HG03521 (cell line): ENCODE measurements at regions not wholly inside any gene's neighbourhood (a gene's known extent, or its start where the extent isn't known, plus 50 kb on each side); places are given as distances from the start of the nearest gene placed in this dataset.

Source experiments
- ATAC-seq: cut with Tn5 transposase; IDR thresholded peaks from one replicate; pipeline ENCODE4 v1.9.1; 2021; ENCODE audit warnings: mild to moderate bottlenecking, moderate library complexity; ENCODE audit not compliant: unreplicated experiment

DNA sequence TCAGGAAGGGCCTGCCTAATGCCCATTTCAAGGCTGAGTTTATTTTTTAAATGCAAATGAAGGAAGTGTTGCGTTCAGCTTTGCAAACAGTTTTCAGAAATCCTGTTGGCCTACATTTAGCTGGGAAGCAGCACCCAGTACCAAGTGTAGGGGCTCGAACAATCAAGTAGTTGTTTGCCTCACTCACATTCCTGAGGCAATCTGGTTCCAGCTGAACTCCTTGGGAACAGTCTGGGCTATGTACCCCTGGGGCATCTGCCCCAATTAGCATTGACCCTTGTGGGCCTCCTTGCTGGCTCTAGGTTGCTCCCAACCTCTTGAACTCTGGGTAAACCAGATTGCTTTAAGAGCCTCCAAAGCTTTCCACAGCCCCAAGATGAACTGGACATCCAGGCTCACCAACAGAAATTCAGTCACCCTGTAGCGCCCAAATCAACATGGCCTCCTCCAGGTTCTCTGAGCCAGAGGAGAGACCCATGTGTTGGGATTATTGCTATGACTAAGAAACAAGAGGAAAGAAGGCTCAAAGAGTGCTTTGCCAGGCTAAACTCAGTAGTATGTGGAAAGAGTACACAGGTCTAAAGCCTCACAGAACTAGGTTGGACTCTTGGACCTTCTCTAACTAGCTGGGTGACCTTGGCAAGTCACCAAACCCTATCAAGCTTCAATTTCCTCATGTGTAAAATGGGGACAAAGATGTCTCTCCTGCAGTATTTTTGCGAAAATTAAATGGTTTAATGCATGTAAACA lies 532.7 kb downstream of the SOX2 start:
- ATAC-seq = no peak

DNA sequence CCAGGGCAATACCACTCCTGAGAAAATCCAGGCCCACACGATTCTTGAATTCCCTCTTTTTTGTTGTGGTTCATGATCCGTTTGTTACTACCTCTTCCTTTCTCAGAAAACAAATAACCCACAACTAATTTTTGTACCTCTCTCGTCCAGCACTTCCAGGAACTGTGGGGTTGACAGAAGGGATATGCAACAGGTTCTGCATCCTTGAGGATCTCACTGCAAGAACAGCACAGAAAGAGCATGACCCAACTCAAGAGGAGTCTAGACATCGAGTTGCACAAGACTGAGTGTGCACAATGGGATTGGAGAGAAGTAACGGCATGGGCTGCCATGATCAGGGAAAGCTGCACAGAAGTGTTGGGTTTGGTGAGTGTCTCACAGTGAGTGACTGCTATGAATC lies 533.3 kb downstream of the SOX2 start:
- no peak for ATAC-seq

DNA sequence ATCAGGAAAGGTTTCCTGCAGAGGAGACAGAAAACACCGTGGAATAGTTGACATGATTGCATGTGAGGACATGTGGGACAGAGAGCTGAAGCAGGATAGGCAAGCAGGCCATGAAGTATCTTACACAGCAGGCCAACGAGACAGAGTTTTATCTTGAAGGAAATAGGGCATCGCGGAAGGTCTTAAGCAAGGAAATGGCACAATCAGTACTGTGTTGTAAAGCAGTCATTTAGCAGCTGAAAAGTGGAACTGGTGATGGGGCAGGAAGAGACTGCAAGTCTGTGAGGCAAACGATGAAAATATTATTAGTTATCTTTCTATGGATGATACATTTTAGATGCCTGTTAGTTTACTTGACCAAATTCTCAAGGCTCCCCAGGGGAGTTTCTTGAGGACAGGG lies 535.1 kb downstream of the SOX2 start:
- ATAC-seq = no peak

DNA sequence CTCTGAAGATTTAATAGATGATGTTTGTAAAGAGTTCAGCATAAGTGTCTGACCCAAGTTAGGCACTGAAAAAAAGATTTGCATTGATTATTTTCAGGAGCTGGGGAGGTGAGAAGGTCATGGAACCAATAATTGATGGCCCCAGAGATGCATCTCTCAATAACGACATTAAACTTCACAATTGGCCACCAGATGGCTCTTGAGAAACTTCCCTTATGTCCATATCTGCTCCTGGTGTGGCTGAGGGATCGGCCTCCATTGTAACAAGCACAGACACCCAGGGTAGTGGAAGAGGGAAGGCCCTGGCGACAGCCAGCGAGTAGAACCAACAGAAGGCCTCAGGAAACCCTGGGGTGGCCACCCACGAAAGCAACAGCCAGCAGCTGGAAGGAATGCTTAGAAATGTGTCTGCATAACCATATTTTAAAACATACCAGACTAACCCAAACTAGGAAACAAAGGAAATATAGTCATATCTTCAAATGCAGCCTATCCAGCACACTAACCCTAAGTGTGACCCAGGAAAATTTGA lies 536.7 kb downstream of the SOX2 start:
- ATAC-seq = no peak

DNA sequence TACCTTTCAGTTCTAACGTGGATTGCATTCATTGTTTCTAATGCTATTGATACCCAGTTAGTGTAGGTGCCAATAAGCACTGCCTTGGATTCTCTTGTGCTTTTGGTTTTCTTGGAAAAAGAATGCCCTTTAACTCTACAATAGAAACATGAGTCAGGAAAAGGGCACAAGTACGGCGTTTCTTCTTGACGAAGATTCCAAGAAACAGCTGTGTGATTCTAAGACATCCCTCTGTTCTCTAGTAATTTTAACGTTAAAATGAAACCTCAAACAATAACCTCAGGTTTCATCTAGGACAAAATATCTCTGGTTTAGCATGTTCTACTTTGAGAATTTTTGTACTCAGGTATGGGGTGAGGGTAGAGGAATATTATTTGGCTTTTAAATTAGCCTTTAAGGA lies 540.5 kb upstream of the ATP11B start:
- ATAC-seq = no peak

DNA sequence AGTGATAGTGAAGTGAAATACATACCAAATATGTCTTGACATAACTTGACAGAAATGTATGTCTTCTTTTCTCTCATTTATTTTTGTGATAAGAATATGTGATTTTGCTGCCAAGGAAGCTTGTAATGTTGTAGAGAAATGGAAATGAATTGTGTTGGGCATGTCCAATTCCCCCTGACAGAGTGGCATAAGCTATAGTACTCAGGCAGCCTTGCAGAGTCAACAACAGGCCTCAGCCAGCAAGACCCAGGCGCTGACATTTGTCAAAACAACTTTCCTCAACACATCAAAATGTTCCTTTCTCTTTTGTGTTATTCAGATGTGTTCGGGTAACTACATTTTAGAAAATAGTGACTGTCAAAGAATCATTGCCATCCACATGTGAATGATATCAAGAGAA lies 538.1 kb upstream of the ATP11B start:
- no peak for ATAC-seq

DNA sequence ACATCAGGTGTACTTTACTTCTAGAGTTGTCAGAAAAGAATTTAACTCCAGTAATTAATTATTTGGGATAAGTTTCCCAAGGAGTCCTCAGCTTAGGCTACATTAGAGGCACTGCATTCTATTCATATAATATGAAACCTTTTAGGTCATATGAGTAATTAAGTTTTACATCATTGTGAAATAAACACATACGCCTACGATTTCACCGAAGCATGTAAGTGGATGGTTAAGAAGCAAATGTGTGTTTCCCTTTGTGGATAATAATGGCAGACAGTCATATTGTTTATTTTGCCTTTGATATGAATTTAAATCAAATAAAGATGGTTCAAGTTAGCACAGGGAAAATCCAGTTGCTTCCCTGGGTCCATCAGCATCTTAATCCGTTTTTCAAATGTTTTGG lies 535.9 kb upstream of the ATP11B start:
- no peak for ATAC-seq

DNA sequence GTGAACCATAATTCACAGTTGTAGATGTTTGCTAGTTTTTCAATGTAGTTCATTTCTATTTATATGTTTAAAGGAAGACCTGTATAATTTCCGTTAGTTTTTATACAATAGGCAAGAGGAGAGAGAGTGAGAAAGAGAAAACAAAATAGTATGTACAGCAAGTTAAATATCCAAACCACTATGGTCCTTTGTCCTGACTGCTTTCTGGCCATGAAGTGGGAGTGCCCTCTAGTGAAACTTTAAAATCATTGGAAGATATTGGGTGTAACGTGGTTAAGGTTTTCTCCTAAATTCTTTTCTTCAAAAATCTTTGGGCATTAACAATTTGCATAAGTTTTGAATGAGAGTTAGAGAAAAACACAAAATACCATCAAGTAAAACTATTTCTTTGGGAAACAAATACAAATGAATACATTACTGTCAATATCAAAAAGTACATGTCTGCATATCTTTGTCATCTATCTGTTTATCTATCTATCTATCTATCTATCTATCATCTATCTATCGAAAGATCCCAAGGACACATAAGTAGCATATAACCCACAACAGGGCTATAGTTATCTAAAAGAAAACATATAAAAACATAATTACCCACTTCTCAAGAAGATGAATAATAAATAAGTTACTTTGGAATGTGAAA lies 534.6 kb upstream of the ATP11B start:
- ATAC-seq = no peak

DNA sequence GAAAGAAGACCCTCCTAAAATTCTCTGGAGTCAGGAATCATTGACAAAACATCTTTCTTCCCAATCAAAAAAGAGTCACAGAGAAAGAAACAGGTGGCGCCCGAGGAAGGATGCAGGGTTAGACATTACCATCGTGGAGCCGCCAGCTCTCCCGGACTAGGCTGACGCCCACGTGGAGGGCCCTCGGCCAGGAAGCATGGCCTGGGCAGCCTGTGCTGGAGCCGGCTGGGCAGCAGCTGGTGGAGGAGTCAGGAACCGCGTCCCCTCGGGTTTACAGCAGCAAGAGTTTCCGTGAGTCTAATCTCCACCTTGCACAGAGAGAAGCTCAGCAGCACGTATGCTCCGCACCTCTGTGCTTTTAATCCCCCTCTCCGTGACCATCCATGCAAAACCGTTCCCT lies 533.7 kb upstream of the ATP11B start:
- ATAC-seq = no peak

DNA sequence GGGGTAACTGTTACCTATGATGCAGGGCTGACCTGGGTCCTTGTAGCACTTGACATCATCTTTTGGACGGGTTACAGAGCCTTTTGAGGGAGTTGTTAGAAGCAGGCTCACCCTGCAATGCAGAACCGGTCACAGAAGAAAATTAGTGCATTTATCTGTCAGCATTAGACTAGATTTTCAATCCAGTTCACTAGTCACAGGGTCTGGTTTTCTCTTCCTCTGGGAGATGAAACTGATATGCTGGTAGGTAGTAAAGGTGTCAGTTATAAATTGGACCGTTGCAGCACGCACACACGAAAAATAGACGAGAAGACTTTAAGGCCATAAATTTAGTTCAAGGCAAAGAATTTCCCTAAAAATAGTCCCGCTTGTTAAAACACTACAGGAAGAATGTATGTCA lies 532.3 kb upstream of the ATP11B start:
- no peak for ATAC-seq

DNA sequence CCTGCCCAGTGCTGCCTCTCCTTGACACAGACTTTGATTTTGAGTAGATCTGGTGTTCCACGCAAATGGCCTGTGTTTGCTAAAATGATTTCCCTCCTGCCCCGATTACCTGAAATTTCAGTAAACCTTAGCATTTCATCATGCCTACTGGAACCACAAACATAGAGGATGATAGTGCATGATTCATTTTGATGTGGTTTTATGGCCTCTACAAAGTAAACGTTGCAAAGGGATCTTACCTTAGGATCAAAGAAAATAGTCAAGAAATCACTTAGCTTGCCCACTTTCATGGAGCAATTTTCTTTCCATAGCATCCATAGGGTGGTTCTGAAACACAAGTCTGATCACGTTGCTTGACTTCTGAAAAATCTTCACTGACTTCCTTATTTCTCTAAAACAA lies 524.6 kb upstream of the ATP11B start:
- ATAC-seq = no peak

DNA sequence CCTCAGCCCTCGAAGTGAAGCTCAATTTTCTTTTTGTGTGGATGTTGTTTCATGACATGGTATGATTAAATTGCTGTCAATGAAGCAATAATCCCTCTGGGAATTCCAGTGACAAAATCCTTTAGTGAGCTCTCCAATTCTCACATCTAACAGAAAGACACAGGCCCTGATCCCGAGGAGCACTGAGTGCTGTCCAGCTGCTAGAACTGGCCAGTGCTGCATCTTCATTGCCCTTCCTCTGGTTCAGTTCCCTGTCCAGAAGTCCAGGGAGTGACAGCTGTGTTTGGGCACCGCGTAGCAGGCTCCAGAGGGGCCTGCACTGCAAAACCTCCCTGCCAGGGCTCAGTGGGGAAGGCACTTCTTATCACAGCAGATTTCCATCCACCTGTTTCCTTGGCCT lies 516.8 kb upstream of the ATP11B start:
- ATAC-seq = no peak

DNA sequence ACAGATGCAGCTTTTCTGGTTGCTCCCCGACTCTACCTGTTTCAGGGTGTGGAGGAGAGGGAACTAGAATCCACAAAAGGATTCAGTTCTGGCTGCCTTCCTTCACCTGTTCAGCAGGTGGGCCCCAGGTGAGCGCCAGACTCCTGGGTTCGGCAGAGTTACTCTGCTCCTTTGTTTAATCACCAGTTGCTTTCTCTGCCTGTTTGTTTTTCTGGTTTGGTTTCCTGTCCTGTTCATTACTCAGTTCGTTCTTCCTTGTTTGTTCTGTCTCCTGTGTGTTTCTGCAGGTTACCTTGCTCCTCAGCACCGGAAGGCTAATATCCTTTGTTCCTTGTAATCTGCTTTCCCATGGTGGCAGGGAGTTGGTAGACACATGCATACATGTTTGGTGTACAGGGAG lies 508.5 kb upstream of the ATP11B start:
- ATAC-seq = no peak

DNA sequence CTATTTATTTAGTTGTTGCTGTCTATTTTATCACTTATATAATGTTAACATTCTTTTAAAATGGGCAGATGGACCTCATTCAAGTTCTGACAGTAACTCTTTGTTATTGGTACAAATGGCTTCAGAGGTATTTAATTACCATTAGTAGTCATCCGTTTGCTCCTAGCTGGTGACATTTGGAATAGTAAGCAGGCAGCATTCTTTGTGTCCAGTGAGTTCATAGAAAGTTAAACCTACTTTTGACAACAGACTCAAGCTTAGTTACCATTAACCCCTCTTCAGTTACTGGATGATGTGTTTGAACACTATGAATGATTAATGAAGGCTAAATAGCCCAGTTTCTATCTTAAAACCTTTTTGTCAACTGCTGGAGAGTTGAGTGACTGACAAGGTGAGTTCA lies 500.7 kb upstream of the ATP11B start:
- no peak for ATAC-seq

DNA sequence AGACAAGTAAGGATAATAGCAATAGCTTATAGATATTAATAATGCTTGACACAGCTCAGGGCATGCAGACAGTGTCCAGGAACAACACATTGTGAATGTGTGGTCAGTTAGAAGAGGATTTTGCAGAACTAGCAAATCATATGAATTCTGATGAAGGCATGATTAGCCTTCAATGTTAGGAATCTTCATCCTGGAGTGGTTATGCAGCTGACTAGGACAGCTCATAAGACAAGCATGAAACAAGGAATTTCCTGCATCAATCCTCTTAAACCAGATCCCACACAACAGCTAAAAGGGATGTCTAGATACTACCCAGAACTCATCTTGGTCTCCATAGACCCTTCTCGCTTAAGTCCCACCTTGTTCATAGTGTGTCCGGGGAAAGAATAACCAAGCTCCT lies 499.0 kb upstream of the ATP11B start:
- ATAC-seq = no peak

DNA sequence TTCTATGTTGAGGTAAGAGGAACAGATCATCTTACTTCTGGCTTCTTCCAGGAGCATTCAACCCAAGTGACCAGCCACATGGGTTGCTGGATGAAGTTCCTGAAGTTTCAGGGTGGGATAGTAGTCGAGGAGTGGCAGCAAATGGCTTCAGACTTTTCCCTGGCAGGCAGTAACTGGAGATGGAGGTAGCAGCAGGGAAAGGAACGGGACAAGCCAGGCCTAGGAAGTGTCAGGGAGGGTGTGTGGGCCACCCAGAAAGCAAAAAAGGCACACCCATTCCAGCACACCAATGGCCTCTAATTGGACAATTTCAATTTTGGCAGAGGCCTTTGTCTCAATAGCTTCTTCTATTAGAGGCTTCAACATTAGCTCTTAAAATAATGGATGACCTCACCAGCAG lies 498.6 kb upstream of the ATP11B start:
- ATAC-seq = no peak

DNA sequence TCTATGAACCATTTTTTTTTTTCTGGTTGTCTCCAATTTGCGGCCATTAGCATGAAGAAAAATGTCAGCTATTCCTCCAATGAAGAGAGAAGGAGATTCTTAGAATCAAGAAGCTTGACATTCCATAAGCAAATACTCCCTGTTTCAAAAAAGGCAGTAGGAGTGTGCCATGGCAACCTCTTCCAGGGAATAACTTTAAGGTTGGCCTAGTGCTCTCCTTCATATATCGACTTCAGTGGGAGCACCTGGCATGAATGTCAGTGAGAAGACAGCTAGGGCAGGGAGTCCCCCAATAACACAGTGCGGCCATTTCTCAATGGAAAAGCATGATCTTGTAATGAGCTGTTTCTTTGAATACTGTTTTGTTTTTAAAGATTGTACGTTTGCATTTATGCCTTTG lies 493.0 kb upstream of the ATP11B start:
- no peak for ATAC-seq

DNA sequence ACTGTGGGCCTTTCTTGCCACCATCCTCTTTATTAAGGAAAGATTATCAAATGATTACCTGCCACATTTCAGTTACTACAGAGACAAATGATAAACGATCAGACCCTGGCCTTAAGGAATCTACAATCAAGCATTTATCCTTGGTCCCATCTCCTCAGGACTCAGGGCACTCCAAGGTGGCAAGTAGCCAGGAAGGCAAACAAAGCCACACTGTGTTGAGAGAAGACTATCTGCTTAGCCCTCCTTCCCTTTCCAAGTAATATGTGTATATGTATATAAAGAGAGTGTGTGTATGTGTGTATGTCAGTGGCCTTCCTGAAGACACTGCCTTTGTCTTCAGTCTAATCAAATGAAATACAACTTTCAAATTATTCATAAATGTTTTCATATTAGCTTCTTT lies 490.1 kb upstream of the ATP11B start:
- ATAC-seq = no peak

DNA sequence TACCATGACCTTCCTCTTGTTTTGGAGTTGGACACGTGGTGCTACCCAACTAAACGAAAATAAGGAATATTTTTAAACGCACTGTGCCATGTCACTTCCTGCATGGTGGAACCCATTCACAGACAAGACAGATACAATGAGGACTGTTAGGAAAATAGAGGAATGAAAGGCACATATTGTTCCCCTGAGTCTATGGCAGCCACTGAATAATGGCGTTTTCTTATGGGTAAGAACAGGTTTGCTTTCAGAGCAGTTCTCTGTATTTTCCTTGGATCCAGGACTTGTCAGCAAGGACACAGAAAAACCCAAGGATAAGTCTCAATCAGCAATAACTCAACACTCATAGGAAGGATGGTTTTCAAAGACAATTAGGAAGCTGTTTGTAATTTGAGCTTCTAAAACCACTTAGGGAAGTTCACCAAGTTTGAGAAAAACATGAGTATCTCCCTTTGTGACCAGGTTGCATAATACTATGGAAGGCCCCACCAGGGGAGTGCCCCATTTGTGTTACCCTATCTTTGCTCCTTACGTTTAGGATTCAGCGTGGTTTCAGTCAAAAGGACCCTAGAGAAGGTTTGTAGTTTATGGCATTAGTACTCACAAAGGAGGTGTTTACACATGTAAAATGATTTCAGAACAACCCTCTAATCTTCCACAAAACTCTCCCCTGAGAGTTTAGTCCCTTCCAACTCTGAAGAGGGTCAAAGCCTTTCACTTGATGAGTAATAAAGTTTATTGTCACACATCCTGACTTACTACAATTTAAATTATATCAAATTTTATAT lies 487.2 kb upstream of the ATP11B start:
- no peak for ATAC-seq

DNA sequence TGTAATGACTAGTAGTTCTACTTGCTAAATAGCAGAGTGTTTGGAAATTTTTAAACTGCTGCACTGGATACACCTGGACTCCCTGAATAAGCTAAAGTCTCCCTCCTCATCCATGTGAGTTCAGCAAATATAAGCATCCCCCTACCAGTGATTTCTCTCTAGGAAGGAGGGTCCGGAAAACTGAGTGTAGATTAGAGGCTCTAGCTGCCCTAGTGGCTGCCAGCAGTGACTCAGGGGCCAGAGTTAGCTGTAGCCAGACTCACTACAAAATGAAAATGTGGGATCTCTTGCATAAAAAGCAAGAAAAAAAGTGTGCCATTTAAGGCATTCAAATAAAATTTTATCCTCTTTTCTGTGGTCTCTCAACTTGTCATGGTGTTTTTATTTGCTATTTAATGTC lies 485.0 kb upstream of the ATP11B start:
- ATAC-seq = no peak

DNA sequence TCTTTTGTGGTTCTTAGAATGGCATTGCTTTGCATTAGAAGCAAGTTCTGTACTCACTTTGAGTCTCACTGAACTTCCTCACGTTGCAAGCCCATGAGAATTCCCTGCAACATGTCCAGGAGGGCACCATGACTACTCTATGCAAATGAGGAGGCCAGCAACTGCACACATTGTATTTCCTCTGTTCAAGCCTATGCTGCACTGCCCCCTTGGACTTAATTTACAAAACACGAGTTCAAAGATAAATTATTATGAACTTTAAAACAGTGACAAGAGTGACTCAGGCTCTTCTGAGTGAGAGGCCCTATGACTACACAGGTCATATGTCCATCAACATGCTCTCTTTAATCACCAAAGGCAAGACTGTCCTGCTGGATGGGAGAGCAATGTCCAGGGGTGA lies 484.2 kb upstream of the ATP11B start:
- no peak for ATAC-seq

DNA sequence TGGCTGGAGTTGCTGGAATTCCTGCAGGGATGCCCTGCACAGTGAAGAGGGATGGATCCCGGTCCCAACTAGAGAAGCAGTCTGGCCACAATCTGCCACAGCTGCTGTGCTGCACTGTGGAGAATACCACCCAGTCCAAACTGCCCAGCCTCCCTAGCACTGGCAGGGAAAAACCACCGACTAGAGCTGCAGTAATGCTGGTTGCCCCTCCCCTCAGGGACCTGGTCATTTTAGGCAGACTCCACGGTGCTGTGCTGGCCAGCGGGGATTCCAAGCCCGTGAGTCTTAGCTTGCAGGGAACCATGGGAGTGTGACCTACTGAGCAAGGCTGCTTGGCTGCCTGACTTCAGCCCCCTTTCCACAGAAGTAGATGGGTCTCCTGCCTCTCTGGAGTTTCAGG lies 478.0 kb upstream of the ATP11B start:
- no peak for ATAC-seq
